ENCODE measurements at regions not wholly inside any gene's neighbourhood (a gene's known extent, or its start where the extent isn't known, plus 50 kb on each side); places are given as distances from the start of the nearest gene placed in this dataset.

DNA sequence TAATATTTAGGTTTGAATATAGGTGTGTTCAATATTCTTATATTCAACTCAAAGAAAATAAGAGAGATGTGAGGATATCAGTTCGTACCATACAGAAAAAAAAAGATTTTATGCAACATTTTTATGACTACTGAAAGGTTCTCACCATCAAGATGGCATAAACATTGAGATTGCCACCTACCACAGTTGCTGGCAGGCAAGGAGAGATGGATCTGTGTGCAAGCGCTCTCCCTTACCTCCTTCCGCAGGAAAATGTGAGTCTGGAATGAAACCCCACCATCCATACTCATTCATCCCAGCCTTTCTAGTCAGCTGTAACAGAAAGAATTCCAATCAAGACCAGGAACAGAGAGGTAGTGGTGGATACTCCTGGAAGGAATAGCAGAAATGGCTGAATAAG is 376.9 kb downstream of the PPP3CA start:
- Histone ChIP-seq H3K27me3 (no peaks in the 10 kb centered on the region), H3K4me3 (ENCODE audit: low read depth in 1 of 2, low read length in 1 of 2) (no peak overlapping the region), H3K4me1 (ENCODE audit: control insufficient read depth in 1 of 2, insufficient read depth in 1 of 2, low read depth in 1 of 2, low read length in 1 of 2) (no peaks in the 10 kb centered on the region), H3K9me3 (no peaks in the 10 kb centered on the region), H3K36me3 (no peaks in the 10 kb centered on the region), H3K27ac (no peak overlapping the region)
- TF ChIP-seq, protein P1, sequence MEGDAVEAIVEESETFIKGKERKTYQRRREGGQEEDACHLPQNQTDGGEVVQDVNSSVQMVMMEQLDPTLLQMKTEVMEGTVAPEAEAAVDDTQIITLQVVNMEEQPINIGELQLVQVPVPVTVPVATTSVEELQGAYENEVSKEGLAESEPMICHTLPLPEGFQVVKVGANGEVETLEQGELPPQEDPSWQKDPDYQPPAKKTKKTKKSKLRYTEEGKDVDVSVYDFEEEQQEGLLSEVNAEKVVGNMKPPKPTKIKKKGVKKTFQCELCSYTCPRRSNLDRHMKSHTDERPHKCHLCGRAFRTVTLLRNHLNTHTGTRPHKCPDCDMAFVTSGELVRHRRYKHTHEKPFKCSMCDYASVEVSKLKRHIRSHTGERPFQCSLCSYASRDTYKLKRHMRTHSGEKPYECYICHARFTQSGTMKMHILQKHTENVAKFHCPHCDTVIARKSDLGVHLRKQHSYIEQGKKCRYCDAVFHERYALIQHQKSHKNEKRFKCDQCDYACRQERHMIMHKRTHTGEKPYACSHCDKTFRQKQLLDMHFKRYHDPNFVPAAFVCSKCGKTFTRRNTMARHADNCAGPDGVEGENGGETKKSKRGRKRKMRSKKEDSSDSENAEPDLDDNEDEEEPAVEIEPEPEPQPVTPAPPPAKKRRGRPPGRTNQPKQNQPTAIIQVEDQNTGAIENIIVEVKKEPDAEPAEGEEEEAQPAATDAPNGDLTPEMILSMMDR (IDR thresholded peaks at IDR 0.05), result no peak

DNA sequence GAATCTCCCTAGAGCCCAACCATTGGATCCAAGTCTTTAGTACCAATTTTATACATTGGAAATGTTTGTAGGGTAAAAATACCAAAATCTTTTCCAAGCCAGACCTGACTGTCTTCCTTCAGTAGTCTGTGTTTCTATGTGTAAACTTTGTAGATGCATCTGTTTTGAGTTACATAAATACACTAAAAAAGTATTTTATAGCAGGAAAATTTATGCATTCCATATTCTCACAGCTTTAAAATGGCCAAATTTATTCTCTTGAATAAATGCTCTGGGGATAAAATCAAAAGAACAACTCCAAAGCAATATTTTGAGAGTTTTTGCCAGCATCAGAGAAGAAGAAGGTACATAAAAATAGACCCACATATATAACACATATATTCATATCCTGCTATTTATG is 377.4 kb downstream of the PPP3CA start:
- Histone ChIP-seq H3K27ac (no peak overlapping the region), H3K4me1 (ENCODE audit: control insufficient read depth in 1 of 2, insufficient read depth in 1 of 2, low read depth in 1 of 2, low read length in 1 of 2) (no peaks in the 10 kb centered on the region), H3K4me3 (ENCODE audit: low read depth in 1 of 2, low read length in 1 of 2) (no peak overlapping the region), H3K27me3 (no peaks in the 10 kb centered on the region), H3K36me3 (no peaks in the 10 kb centered on the region), H3K9me3 (no peaks in the 10 kb centered on the region)
- TF ChIP-seq, protein P1 (IDR thresholded peaks at IDR 0.05), result no peak

DNA sequence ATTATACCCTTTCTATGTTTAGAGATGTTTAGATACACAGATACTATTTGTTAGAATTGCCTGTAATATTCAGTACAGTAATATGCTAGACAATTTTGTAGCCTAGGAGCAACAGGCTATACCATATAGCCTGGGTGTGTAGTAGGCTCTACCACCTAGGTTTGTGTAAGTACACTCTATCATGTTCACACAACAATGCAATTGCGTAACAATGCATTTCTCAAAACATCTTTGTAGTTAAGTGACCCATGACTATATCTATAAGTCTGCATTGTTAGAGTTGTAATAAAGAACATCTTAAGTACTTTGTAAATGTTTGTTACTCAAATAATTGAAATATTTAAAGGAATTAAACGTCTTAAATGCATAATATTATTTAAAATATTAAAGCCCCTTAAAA is 379.3 kb downstream of the PPP3CA start:
- no peaks in the 10 kb centered on the region for H3K4me1 ChIP-seq (ENCODE audit: control insufficient read depth in 1 of 2, insufficient read depth in 1 of 2, low read depth in 1 of 2, low read length in 1 of 2)
- no peaks in the 10 kb centered on the region for H3K9me3 ChIP-seq
- TF ChIP-seq, protein P1 (IDR thresholded peaks at IDR 0.05), result no peak
- H3K27me3 ChIP-seq, result no peaks in the 10 kb centered on the region
- no peak overlapping the region for H3K4me3 ChIP-seq (ENCODE audit: low read depth in 1 of 2, low read length in 1 of 2)
- H3K36me3 ChIP-seq, result no peaks in the 10 kb centered on the region
- H3K27ac ChIP-seq, result no peak overlapping the region

DNA sequence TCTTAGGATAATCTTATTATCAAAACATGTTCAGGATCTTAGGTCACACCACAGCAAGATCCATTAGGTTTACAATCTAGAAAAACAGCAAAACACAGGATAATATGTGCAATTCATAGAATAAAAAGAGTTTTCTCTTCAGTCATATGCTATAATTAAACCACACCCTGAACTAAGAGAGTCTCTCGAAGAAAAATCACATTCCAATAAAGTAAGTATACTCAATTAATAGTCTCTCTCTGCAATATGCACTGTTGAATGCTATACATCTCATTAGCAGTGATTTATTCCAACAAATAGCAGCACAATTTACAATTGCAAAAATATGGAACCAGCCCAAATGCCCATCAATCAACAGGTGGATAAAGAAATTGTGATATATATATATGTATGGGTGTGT is 383.7 kb downstream of the PPP3CA start:
- no peaks in the 10 kb centered on the region for H3K36me3 ChIP-seq
- H3K9me3 ChIP-seq, result no peaks in the 10 kb centered on the region
- TF ChIP-seq, protein P1 (IDR thresholded peaks at IDR 0.05), result no peak
- H3K27ac ChIP-seq, result no peak overlapping the region
- H3K4me1 ChIP-seq (ENCODE audit: control insufficient read depth in 1 of 2, insufficient read depth in 1 of 2, low read depth in 1 of 2, low read length in 1 of 2), result no peaks in the 10 kb centered on the region
- H3K27me3 ChIP-seq, result no peaks in the 10 kb centered on the region
- no peak overlapping the region for H3K4me3 ChIP-seq (ENCODE audit: low read depth in 1 of 2, low read length in 1 of 2)

DNA sequence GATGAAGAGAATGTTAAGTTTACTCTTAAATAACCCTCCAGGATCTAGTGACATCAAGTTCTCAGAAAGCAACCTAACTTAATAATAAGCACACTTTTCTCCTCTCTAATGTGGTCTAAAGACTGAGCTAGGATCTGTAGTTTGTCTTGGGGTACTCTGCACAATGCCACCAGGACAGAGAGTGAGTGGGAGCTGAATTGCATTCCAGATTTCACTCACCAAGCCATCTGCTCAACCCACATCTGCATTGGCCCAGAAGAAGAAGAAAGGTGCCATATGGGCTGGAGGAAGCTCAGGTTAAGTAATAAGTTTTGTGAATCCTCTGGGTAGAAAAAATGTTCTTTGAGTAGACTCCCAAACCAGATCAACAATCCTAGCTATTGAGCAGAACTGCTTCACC is 384.6 kb downstream of the PPP3CA start:
- Histone ChIP-seq H3K27ac (no peak overlapping the region), H3K4me1 (ENCODE audit: control insufficient read depth in 1 of 2, insufficient read depth in 1 of 2, low read depth in 1 of 2, low read length in 1 of 2) (no peaks in the 10 kb centered on the region), H3K9me3 (no peaks in the 10 kb centered on the region), H3K4me3 (ENCODE audit: low read depth in 1 of 2, low read length in 1 of 2) (no peak overlapping the region), H3K27me3 (no peaks in the 10 kb centered on the region), H3K36me3 (no peaks in the 10 kb centered on the region)
- TF ChIP-seq, protein P1 (IDR thresholded peaks at IDR 0.05), result no peak

DNA sequence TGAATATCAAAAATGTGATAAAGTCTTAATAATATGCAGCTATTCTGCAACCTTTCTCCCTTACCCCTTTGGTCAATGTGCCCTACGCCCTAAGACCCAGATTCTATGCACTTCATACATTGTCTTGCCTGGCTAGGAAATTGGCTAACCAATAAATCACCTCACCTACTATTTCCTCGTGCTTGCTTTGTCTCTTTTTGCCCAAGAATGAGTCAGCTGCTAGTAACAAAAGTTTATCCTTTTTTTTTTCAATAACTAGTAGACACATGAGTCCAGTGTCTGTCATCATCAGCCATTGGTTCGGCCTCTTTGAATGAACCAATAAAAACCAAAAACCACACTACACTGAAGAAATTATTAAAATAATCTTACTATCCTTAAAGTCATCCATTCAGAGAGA is 387.1 kb downstream of the PPP3CA start:
- H3K4me3 ChIP-seq (ENCODE audit: low read depth in 1 of 2, low read length in 1 of 2), result no peak overlapping the region
- H3K36me3 ChIP-seq, result no peaks in the 10 kb centered on the region
- H3K9me3 ChIP-seq, result no peaks in the 10 kb centered on the region
- TF ChIP-seq, protein P1 (IDR thresholded peaks at IDR 0.05), result no peak
- peaks cover 12 to 13% of the 10 kb centered on the region in 2 experiments for H3K4me1 ChIP-seq (ENCODE audit: control insufficient read depth in 1 of 2, insufficient read depth in 1 of 2, low read depth in 1 of 2, low read length in 1 of 2)
- H3K27me3 ChIP-seq, result no peaks in the 10 kb centered on the region
- no peak overlapping the region for H3K27ac ChIP-seq
